HG02885 (cell line): ENCODE measurements at regions not wholly inside any gene's neighbourhood (a gene's known extent, or its start where the extent isn't known, plus 50 kb on each side); places are given as distances from the start of the nearest gene placed in this dataset.
"Not testable (repeated sequence)": the region's sequence is repeated elsewhere in the genome, so short reads cannot be mapped to it uniquely, and the experiment has no call there.

Experiments used
- ATAC-seq: cut with Tn5 transposase; IDR thresholded peaks from one replicate; pipeline ENCODE4 v1.9.1; 2021; ENCODE audit warnings: mild to moderate bottlenecking; ENCODE audit not compliant: unreplicated experiment, poor library complexity

- no peak for ATAC-seq
Observed at GRCh38 chr3:124298951-124299350, 307.0 kb upstream of the ROPN1 start.

- no peak for ATAC-seq
Observed at GRCh38 chr3:124299831-124300230, 307.9 kb upstream of the ROPN1 start.

- no peak for ATAC-seq
Observed at GRCh38 chr3:124300416-124300815, 308.5 kb upstream of the ROPN1 start.

- no peak for ATAC-seq
Observed at GRCh38 chr3:124303305-124303910, 311.5 kb upstream of the ROPN1 start.

DNA sequence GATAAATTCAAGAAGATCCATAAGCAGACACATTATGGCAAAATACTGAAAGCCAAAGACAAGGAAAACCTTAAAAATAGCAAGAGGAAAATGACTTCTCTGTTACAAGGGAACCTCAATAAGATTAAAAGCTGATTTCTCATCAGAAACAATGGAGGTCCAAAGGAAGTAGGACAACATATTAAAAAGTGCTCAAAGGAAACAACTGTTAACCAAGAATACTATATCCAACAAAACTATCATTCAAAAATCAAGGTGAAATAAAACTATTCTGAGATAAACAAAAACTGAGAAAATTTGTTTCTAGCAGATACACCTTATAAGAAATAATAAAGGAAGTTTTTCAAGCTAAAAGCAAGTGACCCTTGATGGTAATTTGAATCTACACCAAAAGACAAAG lies 314.7 kb upstream of the ROPN1 start:
- ATAC-seq: no peak

GRCh38 chr3:124313621-124314020 lies 321.7 kb upstream of the ROPN1 start:
- ATAC-seq: no peak

DNA sequence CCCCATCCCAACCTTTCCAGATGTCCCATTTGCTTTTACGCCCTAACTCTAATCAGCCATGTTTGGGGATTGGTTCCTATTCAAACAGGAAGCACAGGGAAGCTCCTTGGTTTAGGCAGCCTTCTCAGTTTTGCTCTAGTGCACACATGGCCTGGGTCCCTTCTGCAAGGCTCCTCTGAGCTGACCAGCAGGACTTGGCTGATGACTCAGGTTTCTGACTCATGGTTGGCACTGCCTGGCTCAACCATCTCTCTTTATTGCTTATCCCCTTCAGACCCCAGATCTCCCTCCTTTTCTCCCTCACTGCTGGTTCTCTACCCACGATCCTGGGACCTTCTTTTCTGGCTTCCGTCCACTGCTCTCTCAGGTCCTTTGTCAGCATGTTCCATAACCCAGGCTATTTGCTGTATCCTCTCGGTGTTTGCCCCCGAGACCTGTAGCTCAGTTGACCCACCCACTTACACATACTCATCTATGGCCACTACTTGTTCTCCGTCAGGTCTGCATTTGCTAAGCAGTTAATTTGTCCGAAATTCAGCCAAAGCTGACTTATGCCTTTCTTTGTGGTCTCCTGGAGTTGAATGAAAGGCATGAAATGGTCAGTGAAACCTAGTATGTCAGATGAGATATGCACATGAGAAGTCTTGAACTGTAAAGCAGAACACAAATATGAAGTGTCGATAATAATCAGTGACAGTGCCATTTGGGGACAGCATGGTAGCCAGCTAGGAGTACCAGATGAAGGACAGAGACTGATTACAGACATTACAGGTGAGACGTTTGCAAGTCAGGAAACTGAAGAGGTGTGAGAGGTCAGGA lies 323.5 kb upstream of the ROPN1 start:
- ATAC-seq: no peak

DNA sequence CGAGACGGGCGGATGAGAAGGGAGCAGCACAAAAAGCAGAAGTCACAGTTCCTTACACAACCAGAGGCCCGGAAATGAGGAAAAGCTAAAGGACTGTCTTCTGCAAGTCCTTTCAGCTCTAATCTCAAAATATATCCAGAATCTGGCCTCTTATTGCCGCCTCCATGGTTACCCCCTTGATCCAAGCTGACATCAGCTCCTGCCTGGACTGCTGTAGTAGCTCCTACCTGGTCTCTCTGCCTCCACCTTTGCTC lies 324.0 kb upstream of the ROPN1 start:
- ATAC-seq: no peak

GRCh38 chr3:124318014-124318413 lies 326.1 kb upstream of the ROPN1 start:
- no peak for ATAC-seq

GRCh38 chr3:124318656-124319055 lies 326.7 kb upstream of the ROPN1 start:
- ATAC-seq: no peak

- ATAC-seq: no peak
Observed at GRCh38 chr3:124320976-124321375, 329.1 kb upstream of the ROPN1 start.

DNA sequence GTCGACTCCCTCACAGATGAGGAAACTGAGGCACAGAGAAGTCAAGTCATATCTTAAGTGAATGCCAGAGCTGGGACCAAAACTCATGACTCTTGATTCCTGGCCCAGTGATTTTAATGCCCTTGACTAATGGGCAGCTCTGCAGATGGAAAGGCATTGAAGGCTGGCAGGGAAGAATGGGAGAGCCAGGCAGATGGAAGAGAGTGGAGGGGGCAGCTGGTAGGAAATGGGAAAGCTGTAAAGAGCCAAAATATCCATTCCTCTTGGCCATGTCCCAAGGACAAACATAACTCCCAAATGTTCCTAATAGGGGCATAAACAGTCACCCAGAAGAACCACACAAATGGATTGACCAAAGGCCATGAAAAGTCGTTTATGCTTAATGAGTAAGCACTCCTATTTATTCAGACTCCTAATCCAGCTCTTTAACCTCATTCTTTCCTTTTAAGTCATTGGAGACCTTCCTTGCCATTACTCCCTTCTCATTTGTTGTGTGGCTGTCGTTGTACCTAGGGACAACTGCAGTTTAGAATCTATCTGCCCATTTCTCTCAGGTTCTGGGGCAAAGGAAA lies 330.5 kb upstream of the ROPN1 start:
- ATAC-seq: no peak

DNA sequence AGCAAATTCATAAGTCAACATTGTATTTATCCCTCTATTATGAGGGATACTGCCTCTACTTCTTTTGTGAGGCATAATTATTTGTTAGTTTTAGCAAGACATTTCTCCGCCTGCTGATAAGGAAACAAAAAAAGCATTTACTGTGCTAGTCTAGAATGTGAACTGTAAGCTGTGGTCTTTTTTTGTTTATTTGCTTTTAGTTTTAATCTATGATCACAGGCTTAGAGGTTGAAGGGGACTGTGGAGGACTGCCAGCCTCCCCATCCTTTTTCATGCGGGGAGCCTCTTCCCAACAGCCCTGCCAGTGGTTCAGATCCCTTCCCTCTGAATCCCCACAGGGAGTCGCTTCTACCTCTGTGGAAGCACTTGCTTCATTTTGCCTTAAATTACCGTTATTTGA lies 331.0 kb upstream of the ROPN1 start:
- no peak for ATAC-seq

GRCh38 chr3:124325248-124325647 lies 333.3 kb upstream of the ROPN1 start:
- no peak for ATAC-seq

DNA sequence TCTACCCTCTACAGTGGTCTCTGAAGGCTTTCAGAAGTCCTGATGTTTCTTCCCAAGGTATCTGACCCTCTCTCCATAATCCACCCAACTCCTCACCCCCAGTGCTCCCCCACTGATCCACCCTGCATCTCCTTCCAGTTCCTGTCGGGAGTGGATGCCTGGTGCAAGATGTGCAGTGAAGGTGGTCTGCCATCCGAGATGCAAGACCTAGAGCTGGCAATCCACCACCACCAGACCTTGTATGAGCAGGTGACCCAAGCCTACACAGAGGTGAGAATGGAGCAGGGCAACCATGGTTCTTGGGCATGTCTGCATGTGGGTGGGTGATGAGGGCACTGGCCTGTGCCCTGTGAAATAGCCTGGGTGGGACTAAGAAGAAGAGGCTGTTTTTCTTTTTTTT lies 337.8 kb upstream of the ROPN1 start:
- no peak for ATAC-seq

DNA sequence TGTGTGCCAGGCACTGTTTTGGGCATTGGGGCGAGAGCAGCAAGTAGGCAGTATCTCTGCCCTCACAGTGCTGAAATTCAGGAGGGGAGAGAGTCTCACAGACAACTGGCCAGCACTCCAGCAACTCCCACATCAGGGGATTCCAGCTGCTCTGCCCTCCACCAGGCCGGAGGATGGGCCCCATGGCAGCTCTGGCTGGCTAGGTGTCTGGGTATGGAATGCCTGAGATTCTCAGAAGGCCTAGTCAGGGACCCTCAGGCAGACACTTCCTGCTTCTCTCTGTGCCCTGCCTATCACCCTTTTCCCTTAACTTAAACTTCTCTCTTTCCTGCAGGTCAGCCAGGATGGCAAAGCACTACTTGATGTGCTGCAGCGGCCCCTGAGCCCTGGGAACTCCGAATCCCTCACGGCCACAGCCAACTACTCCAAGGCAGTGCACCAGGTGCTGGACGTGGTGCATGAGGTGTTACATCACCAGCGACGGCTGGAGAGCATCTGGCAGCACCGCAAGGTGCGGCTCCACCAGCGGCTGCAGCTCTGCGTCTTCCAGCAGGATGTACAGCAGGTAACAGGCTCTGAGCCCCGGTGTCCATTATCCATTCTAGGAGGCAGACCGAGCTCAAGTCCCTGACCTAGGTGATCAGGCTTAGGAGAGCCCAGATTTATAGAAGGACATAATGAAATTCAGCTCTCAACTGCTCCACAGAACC lies 342.2 kb upstream of the ROPN1 start:
- ATAC-seq: no peak

GRCh38 chr3:124336067-124336656 lies 344.2 kb upstream of the ROPN1 start:
- ATAC-seq: no peak

DNA sequence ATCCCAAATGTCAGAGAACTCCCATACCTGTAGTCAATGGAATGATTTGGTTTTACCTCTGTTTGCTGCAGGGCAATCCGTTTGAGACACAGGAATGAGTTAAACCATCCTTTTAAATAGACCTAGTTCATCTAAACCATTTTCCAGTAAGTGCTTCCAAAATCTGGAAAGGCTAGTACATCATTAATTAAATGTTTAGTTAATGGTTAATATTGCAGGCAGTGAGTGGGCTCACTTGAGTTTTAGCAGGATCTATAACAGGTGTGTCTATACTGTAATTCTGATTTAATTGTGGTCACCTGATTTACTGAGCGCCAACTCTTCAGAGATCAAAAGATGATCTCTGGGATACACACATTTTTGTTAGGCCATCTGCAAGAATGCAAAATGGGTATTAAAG lies 353.9 kb upstream of the ROPN1 start:
- ATAC-seq: no peak

- no peak for ATAC-seq
Observed at GRCh38 chr3:124346487-124346886, 354.6 kb upstream of the ROPN1 start.

GRCh38 chr3:124347418-124347817 lies 355.5 kb upstream of the ROPN1 start:
- no peak for ATAC-seq

DNA sequence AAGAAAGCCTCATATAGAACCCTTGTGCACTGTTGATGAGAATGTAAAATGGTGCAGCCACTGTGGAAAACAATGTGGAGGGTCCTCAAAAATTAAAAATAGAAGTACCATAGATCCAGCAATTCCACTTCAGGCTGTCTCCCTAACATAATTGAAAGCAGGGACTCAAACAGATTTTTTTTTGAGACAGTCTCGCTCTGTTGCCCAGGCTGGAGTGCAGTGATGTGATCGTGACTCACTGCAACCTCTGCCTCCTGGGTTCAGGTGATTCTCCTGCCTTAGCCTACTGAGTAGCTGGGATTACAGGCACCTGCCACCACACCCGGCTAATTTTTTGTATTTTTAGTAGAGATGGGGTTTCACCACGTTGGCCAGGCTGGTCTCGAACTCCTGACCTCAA lies 356.6 kb upstream of the ROPN1 start:
- not testable (repeated sequence) for ATAC-seq
